HG02852 (cell line): ENCODE measurements at regions not wholly inside any gene's neighbourhood (a gene's known extent, or its start where the extent isn't known, plus 50 kb on each side); places are given as distances from the start of the nearest gene placed in this dataset.
"Not testable (repeated sequence)": the region's sequence is repeated elsewhere in the genome, so short reads cannot be mapped to it uniquely, and the experiment has no call there.

ENCODE experiments used
- ATAC-seq: cut with Tn5 transposase; IDR thresholded peaks from one replicate; pipeline ENCODE4 v1.9.1; 2021; ENCODE audit warnings: mild to moderate bottlenecking, moderate library complexity; ENCODE audit not compliant: unreplicated experiment

- ATAC-seq, result no peak
These were observed 120.4 kb upstream of the STEAP1 start for GRCh38 chr7:90033850-90034249.

GRCh38 chr7:90053094-90053493 is 101.2 kb upstream of the STEAP1 start:
- no peak for ATAC-seq

- ATAC-seq, result no peak
These were observed 93.2 kb upstream of the STEAP1 start for GRCh38 chr7:90061077-90061476.

- ATAC-seq, result no peak
These were observed 89.9 kb upstream of the STEAP1 start for GRCh38 chr7:90064370-90064769.

GRCh38 chr7:90067171-90067570 is 87.1 kb upstream of the STEAP1 start:
- ATAC-seq, result no peak

- ATAC-seq, result not testable (repeated sequence)
These were observed 84.0 kb upstream of the STEAP1 start for GRCh38 chr7:90070238-90070637.

- no peak for ATAC-seq
These were observed 75.3 kb upstream of the STEAP1 start for GRCh38 chr7:90078921-90079320.

- no peak for ATAC-seq
These were observed 72.6 kb upstream of the STEAP1 start for GRCh38 chr7:90081621-90082020.

GRCh38 chr7:90092506-90092905 is 61.8 kb upstream of the STEAP1 start:
- no peak for ATAC-seq

GRCh38 chr7:90094030-90094429 is 60.2 kb upstream of the STEAP1 start:
- ATAC-seq, result no peak
